HEK293T (cell line): ENCODE measurements at regions not wholly inside any gene's neighbourhood (a gene's known extent, or its start where the extent isn't known, plus 50 kb on each side); places are given as distances from the start of the nearest gene placed in this dataset.

ENCODE experiments used
- ARNT ChIP-seq: fragments of 450-650 bp; IDR thresholded peaks from 2 replicates; pipeline ENCODE4 v1.6.1; 2017; ENCODE audit warnings: mild to moderate bottlenecking
- BHLHE40 ChIP-seq: fragments of 450-650 bp; IDR thresholded peaks from 2 replicates; pipeline ENCODE4 v1.6.1; 2016; ENCODE audit warnings: mild to moderate bottlenecking, moderate library complexity, borderline replicate concordance
- HDGF ChIP-seq: fragments of 450-650 bp; IDR thresholded peaks from 2 replicates; pipeline ENCODE4 v1.6.1; 2017; ENCODE audit warnings: antibody characterized with exemption, borderline replicate concordance
- SP1 ChIP-seq: fragments of 450-650 bp; IDR thresholded peaks from 2 replicates; pipeline ENCODE4 v1.6.1; 2017
- SUZ12 ChIP-seq: fragments of 450-650 bp; IDR thresholded peaks from 2 replicates; pipeline ENCODE4 v1.6.1; 2016; ENCODE audit warnings: mild to moderate bottlenecking
- TARDBP ChIP-seq: fragments of 450-650 bp; IDR thresholded peaks from 2 replicates; pipeline ENCODE4 v1.6.1; 2016

- TF ChIP-seq TARDBP (no peak), HDGF (no peak), ARNT (no peak), SP1 (no peak), SUZ12 (no peak), BHLHE40 (no peak)
These were observed 139.1 kb downstream of the GATA3 start for GRCh38 chr10:8193546-8193945.
